ENCODE measurements at regions not wholly inside any gene's neighbourhood (a gene's known extent, or its start where the extent isn't known, plus 50 kb on each side); places are given as distances from the start of the nearest gene placed in this dataset.

DNA sequence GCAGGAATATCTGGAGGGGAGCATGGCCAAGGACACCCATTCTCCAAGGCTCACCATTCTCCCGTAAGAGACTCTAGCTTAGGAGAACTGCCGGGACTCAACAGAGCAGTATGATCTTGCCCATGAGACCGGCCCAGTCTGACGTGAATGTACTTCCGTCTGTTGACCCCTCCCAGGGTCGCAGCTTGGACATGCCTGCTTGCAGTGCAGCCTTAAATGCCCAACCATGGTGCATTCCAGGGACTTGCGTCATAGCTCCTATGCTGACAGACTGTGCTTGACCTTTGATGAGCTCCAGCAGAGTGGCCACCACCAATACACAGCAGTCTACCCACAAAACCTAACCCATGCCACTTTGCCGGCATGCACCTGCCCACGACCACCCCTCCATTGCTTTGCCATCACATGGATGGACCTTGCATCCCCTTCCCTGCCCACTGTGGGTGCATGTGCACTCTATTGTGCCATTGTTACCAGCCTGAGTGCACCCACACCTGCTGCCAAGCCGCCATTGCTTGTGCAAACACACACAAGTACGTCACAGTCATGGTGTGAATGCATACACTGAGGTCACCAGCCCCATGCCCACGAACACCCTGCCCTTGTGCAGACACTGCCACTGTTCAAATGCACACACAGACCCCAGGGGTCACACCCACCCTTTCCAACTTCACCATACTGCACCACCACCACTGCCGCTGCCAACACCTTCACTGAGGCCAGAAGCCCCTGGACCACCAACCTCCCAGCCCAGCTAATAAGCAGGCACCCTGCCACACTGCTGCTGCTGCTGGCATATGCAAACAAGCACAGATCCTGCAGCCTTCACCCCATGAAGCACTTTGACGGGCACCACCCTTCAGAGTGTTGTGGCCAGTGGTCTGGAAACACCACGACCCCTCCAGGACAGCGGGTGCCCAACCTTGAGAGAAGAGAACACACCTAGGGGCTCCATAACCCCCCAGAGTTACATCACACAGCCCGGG is 1141.3 kb downstream of the BRINP3 start:
- DNase-seq (ENCODE audit: low spot score) (no peak), ATAC-seq (no peak)

DNA sequence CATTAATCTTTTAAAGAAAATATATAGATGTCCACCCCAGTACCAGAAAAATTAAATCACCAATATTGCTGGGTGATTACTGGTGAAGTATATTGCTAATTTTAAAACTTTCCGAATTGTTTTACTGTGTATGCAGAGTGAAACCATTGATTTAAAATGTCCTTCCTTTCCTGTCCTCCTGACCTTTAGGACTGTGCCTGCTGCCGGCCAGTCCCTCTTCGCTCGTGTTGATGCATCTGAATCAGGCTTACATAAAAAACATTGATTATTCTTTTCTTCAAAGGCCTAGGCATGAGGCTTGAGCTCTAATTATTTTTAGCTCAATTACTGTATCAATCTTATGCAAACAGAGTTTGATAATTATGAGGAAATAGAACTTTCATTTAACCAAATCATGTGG is 1128.1 kb downstream of the BRINP3 start:
- peak; percentile 74 for ATAC-seq
- DNase-seq (ENCODE audit: low spot score) = no peak

DNA sequence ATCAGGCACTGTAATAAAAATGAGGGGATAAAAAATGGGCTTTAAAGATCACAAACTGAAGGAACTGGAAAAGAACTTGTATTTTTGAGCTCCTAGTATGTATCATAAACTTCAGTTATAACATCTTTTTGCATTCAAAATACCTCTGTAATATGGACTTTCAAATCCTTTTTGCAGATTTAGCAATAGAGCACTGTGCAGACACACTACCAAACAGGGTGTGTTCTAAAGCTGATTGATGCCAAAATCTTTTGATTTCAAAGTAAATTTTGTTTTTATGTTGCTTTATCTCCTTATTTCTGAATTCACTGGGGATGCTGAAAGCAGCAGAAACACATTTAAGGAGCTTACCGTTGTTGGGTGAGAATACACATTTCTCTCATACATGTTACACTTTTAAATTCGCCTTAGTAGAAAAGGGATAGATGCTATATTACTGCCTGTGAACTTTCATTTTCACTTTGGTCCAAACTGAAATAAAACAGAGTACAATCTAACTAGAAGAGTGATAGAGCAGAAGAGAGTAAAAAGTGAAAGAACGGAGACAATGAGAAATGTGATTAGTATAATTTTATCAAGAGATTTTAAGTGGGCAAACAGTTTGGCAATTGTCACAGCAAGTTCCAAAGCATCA is 1126.6 kb downstream of the BRINP3 start:
- DNase-seq (ENCODE audit: low spot score) (no peak), ATAC-seq (peak; percentile 38)

DNA sequence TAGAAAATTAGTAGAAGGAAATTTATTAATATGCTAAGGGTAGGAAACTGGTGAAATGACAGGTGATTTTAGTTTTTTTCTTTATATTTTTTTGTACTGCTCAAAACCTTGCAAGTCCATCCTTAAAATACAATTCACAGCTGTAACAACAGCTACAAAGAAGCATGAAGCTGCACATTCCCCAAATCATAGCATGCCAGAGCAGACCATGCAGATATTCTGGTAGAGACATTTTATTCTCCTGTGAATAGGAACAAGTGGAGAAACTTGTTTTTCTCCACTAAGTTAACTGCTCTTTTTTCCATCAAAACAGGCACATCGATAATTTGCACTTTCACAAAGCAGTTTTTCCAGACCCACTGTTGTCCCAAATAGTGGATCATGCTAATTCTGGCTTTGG is 1125.7 kb downstream of the BRINP3 start:
- DNase-seq (ENCODE audit: low spot score) = no peak
- no peak for ATAC-seq

DNA sequence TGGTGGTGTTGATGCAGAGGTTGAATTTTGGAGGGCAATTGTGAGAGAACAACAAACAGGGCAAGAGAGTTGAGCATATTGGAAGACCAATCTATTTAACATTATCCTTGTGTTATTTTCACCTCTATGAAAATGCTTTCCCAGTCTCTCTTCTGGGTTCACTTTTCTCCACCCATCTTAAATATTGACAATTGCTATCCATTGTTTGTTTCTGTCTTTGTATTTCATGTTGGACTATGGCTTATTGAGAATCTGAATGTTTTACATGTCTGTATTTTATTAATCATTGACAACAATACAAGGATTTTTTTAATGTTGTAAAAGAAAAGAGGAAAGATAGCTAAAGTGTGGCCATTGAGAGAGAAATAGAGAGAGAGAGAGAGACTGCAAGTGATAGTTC is 1121.5 kb downstream of the BRINP3 start:
- DNase-seq (ENCODE audit: low spot score) = no peak
- ATAC-seq = no peak

DNA sequence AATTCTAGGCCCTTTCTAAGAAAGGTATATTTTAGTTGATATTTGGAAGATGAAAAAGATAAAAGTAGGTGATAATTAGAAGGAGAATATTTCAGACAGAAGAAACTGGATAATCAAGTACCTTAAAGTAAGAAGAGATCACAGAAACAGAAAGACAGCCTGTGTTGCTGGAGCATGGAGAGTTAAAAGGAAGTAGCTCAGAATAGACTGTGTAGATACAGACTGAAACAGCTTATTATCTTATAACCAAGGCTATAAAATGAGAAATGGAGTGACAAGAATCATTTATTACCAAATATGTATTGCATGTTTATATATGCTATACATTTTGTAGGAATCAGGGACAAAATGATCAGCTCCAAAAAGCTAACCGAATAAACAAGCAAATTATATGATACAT is 1120.3 kb downstream of the BRINP3 start:
- ATAC-seq (no peak), DNase-seq (ENCODE audit: low spot score) (no peak)

DNA sequence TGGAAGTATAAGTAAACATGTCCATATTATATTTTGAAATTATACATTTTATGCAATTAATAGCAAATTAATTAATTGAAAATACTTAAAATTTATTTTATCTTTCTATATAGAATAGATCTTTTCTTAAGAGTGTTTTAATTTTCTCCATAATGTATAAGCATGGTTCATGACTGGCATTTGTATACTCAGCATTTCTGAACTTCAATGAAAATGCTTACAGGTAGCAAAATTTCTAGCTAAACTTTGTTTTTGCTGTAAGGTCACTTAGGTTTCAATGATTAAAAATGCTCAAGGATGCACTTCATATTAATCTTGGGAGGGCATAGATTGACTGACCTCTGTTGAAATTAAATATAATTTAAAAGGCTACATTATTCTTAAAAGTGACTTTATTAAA is 1108.1 kb downstream of the BRINP3 start:
- no peak for ATAC-seq
- DNase-seq (ENCODE audit: low spot score) = no peak

DNA sequence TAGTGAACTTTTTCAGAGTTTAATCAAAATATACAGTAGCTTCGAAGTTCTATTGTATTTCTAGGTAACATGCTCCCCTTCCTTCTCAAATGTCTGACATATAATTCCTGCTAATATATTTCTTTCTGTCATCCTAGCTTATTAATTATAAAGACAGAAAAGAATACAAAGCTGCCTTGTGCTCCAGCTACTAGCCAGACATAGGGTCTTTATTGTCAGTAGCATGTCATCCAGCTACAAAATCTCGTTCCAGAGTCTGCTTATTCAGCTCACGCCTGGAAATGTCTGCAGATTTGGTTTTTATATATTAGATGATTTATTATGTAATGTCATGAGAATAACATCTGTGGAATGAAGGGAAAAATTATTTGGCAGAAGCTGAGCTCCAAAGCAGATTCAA is 1102.8 kb downstream of the BRINP3 start:
- ATAC-seq (no peak), DNase-seq (ENCODE audit: low spot score) (no peak)

DNA sequence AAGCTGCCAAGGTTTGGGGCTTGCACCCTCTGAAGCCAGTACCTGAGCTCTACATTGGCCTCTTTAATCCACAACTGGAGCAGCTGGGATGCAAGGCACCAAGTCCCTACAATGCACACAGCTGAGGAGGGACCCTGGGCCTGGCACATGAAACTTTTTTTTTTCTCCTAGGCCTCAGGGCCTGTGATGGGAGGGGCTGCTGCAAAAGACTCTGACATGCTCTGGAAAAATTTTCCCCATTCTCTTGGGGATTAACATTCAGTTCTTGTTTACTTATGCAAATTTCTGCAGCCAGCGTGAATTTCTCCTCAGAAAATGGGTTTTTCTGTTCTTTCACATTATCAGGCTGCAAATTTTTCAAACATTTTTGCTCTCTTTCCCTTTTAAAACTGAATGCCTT is 1072.2 kb downstream of the BRINP3 start:
- no peak for ATAC-seq
- DNase-seq (ENCODE audit: low spot score) = no peak

DNA sequence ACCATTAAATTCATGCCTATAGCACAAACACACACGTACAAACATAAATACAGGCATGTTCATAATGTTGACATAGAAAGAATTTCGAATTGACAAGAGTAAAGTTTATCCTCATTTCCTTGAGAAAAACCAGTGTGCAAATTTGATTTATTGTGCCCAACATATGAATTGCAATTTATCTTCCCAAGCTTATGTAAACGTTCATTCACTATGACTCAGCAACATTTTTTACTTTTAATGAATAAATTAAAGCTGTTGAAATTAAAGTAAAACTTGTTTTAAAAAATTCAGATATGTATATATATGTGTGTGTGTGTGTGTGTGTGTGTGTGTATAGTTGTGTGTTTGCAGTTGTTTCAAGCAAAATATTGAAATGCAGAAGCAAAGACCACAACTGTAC is 1067.9 kb downstream of the BRINP3 start:
- DNase-seq (ENCODE audit: low spot score) (no peak), ATAC-seq (no peak)

DNA sequence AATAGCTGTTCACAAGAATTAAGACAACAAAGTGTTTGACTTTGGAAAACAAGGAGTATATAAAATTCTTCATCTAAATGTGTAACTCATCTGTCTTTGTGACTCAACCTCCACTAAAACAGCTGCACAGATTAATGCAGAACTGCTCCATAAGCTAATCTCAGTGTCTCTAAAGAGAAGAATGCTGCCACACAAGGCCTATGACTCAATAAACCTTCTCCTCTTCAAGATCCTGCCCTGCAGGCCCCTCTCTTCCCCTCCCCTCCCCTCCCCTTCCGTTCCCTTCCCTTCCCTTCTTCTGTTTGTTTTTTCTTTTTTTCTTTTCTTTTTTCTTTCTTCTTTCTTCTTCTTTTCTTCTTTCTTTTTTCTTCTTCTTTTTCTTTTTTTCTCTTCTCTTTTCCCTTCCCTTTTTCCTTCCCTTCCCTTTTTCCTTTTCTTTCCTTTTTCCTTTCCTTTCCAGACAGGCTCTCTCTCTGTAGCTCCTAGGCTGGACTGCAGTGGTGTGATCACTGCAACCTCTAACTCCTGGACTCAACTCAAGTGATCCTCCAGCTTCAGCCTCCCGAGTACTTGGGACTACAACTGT is 1052.8 kb downstream of the BRINP3 start:
- no peak for ATAC-seq

DNA sequence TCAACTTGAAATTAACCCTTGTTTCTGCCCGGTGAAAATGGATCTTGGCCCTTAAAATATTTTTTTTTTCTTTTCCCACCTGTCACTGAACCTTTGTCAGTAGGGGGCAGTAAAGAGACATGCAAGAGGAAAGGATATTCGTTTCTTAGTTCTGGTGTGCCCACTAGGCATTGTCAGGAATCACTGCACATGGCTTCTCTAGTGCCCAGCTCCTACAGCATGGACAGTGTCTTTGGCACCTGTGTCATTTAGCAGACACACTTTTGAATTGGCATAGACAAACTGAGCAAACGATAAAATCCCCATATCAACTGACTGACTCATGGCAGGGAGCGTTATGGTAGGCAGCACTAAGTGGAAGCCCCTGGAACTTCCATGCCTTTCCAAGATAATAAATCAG is 1048.1 kb downstream of the BRINP3 start:
- DNase-seq (ENCODE audit: low spot score) (no peak), ATAC-seq (peak; percentile 55)

More for the DNA sequence above, 1052.8 kb downstream of the BRINP3 start:
- no peak for DNase-seq (ENCODE audit: low spot score)

DNA sequence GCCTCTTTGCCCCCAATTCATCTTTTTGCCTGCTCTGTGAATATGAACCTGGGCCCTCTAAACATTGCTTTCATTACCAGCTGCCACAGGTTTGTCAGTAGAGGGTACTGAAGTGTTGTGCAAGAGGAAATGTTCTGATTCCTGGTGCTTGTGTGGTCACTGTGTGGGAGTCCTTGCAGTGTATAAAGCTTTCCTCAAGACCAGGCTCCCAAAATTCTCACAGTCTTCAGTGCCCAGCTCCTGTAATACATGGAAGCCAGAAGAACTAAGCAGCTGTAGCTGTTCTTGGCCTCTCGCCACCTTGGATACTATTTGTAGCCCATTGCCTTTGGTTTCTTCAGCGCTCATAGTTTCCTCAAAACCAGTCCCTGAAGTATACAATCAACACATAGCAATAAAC is 1046.2 kb downstream of the BRINP3 start:
- DNase-seq (ENCODE audit: low spot score) (no peak), ATAC-seq (no peak)

DNA sequence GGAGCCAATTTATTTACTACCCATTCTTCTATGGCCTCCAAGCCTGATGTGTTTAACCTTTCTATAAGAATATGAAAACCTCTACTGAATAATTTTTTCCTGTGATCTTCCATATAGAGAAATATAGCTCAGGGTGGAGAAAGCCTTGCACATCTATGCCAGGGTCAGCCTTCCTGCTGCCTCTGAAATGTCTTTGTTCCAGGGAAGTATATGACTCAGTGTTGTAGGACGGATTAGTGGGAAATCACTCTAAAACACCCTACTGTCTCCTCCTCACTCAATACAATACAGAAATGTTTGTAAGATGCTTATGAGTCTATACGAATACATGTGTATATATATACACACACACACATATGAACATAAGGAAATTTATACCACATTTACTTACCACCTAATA is 1044.9 kb downstream of the BRINP3 start:
- ATAC-seq (no peak), DNase-seq (ENCODE audit: low spot score) (no peak)

DNA sequence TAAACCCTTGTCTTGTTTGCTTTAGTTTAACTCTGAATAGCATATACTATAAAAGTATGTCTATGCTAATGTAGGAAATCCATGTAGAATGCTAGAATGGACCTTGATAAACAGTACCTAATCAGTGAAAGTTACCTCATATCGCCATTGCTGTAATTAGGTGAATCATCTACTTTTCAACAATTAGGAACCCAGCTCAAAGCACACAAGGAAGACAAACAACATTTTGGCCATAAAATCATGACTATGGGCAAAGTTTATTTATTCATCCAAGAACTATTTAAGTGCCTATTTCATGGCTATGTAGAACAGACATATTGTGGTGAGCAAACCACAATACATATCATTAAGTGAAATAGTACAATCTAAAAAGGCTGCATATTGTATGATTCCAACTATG is 1043.2 kb downstream of the BRINP3 start:
- DNase-seq (ENCODE audit: low spot score) (no peak), ATAC-seq (no peak)

DNA sequence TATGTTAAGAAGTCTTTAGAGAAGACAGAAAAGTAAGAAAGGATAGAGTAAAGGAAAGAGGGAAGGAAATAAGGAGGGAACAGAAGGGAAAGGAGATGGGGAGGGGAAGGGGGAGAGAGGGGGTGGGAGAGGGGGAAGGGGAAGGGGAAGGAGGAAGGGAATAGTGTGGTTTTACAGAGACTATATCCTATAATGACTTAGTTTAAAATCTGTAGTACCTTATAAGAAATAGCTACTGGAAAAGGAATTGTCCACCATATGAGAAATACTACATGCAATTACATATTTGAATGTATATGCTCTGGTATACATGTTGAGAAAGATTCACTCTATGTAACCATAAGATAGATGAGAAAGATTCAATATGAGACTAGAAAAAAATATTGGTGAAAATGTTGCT is 1042.3 kb downstream of the BRINP3 start:
- no peak for ATAC-seq

DNA sequence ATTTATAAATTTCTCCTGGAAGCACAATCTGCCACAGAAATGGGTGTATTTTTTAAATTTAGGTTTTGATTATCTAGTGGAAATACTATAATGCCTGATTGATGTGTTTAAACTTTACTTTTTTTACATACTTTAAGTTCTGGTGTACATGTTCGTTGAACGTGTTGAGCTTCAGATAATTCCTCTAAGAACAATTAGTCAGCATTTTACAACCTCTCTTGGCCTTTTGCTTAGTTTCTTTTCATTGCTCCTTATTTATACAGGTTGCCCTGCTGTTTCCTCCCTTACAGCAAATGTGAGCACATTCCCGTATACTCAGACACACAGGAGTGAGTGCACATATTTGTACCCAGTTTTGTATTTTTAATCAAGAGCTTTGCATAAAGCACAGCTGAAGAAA is 1038.9 kb downstream of the BRINP3 start:
- ATAC-seq (no peak), DNase-seq (ENCODE audit: low spot score) (no peak)

More for the DNA sequence above, 1042.3 kb downstream of the BRINP3 start:
- no peak for DNase-seq (ENCODE audit: low spot score)

DNA sequence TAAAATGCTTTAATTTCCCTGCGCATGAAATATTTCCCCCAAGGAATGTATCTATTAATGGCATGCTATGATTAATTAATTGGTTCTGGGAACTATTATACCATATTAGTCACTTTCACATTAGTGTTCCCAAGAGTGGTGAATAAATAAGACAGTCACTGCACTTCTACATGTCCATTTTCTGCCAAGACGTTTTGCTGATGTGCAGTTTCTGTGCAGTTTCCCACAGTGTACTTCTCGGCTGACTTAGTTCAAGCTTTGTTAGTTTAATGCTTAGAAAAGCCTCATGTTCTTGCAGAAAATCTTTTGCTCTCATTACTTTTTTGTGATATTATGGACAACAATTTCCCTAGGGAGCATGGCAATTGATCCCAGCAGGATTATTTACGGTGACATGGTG is 1014.5 kb downstream of the BRINP3 start:
- no peak for DNase-seq (ENCODE audit: low spot score)
- no peak for ATAC-seq

DNA sequence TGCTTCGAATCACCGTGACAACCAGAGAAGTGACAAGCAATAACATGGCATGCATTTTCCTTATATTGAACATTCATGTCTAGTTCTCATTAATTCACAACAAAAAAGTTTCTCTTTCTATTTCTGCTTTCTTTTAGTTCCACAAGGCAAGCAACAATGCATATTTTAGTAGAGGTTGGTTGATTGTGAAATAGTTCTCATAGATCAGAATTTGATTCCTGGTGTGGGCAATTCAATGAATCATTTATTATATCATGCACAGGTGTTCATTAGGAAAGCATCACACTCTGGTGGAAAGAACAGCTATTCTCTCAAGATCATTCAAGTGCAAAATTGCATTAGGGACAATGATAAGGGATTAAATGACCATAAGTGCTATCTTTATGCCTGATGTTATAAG is 980.9 kb downstream of the BRINP3 start:
- DNase-seq (ENCODE audit: low spot score) (no peak), ATAC-seq (no peak)

DNA sequence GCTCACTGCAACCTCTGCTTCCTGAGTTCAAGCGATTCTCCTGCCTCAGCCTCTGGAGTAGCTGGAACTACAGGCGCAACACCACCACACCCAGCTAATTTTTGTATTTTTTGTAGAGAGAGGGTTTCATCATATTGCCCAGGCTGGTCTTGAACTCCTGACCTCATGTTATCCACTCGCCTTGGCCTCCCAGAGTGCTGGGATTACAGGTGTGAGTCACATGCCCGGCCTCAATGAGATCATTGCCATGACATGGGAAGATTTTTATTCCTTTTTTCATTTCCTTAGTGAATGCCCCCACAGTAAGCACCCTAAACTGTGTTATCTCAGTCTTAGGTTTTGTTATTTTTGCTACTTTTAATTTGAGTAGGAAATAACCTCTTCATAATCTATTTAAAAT is 977.9 kb downstream of the BRINP3 start:
- ATAC-seq = no peak

DNA sequence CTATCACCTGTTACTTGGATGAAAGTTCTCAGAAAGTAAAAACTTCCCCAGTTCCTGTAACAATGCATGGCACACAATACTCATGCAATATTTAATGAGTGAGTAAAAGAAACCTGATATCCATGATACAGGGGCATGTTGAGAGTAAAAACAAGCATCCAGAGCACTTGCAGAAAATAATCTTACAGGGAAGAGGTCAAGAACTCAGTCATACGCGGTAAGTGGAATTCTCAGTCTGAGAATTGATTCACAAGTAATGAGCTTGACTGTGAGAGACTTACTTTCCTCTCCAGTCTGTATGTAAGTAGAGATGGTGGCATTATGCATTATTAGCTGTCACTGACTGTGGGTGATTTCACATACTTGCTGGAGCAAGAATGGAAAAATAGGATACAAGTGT is 976.9 kb downstream of the BRINP3 start:
- no peak for ATAC-seq

More for the DNA sequence above, 977.9 kb downstream of the BRINP3 start:
- no peak for DNase-seq (ENCODE audit: low spot score)

DNA sequence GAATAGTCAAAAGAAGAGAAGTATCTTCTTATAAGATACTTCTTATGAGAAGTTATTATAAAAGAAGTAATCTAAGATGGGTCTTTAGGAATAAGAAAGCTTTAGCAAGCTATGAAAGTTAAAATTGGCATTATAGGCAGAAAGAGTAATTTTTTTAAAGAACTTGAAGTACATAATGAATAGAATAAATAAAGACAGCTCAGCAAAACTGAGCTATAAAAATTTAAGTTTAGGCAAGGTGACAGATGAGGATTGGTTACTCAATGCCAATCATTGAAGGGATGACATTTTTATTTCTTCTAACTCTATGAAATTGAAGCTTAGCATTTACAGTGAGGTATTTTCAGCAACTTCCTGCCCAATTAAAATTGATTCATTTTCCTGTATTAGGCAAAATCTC is 966.8 kb downstream of the BRINP3 start:
- ATAC-seq = no peak
- DNase-seq (ENCODE audit: low spot score) = no peak

More for the DNA sequence above, 976.9 kb downstream of the BRINP3 start:
- no peak for DNase-seq (ENCODE audit: low spot score)

All from left lobe of liver (tissue), 2 donors.